ENCODE measurements at regions not wholly inside any gene's neighbourhood (a gene's known extent, or its start where the extent isn't known, plus 50 kb on each side); places are given as distances from the start of the nearest gene placed in this dataset.

GRCh38 chr2:150332383-150332782, 155.1 kb downstream of the RND3 start (continued):
- TF ChIP-seq, protein P1, sequence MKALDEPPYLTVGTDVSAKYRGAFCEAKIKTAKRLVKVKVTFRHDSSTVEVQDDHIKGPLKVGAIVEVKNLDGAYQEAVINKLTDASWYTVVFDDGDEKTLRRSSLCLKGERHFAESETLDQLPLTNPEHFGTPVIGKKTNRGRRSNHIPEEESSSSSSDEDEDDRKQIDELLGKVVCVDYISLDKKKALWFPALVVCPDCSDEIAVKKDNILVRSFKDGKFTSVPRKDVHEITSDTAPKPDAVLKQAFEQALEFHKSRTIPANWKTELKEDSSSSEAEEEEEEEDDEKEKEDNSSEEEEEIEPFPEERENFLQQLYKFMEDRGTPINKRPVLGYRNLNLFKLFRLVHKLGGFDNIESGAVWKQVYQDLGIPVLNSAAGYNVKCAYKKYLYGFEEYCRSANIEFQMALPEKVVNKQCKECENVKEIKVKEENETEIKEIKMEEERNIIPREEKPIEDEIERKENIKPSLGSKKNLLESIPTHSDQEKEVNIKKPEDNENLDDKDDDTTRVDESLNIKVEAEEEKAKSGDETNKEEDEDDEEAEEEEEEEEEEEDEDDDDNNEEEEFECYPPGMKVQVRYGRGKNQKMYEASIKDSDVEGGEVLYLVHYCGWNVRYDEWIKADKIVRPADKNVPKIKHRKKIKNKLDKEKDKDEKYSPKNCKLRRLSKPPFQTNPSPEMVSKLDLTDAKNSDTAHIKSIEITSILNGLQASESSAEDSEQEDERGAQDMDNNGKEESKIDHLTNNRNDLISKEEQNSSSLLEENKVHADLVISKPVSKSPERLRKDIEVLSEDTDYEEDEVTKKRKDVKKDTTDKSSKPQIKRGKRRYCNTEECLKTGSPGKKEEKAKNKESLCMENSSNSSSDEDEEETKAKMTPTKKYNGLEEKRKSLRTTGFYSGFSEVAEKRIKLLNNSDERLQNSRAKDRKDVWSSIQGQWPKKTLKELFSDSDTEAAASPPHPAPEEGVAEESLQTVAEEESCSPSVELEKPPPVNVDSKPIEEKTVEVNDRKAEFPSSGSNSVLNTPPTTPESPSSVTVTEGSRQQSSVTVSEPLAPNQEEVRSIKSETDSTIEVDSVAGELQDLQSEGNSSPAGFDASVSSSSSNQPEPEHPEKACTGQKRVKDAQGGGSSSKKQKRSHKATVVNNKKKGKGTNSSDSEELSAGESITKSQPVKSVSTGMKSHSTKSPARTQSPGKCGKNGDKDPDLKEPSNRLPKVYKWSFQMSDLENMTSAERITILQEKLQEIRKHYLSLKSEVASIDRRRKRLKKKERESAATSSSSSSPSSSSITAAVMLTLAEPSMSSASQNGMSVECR (CRISPR knock-in tag; IDR thresholded peaks at IDR 0.05): no peak
- TF ChIP-seq DIDO1 (tag; IDR thresholded peaks at IDR 0.05; ENCODE audit: low read depth) (no peak), SLC30A9 (CRISPR knock-in tag; IDR thresholded peaks at IDR 0.05) (no peak), ZNF444 (CRISPR knock-in tag; IDR thresholded peaks at IDR 0.05) (no peak)

- TF ChIP-seq, protein P2, sequence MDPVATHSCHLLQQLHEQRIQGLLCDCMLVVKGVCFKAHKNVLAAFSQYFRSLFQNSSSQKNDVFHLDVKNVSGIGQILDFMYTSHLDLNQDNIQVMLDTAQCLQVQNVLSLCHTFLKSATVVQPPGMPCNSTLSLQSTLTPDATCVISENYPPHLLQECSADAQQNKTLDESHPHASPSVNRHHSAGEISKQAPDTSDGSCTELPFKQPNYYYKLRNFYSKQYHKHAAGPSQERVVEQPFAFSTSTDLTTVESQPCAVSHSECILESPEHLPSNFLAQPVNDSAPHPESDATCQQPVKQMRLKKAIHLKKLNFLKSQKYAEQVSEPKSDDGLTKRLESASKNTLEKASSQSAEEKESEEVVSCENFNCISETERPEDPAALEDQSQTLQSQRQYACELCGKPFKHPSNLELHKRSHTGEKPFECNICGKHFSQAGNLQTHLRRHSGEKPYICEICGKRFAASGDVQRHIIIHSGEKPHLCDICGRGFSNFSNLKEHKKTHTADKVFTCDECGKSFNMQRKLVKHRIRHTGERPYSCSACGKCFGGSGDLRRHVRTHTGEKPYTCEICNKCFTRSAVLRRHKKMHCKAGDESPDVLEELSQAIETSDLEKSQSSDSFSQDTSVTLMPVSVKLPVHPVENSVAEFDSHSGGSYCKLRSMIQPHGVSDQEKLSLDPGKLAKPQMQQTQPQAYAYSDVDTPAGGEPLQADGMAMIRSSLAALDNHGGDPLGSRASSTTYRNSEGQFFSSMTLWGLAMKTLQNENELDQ (CRISPR knock-in tag; IDR thresholded peaks at IDR 0.05; ENCODE audit: borderline replicate concordance): no peak
- ATAC-seq: no peak
Observed at GRCh38 chr2:150327564-150328489, 159.6 kb downstream of the RND3 start.

More at GRCh38 chr2:150327564-150328489, 159.6 kb downstream of the RND3 start:
- Histone ChIP-seq H3K9me1 (ENCODE audit: control insufficient read depth, insufficient read depth, low read length) (no peaks in the 10 kb centered on the region), H3K27ac (ENCODE audit: extremely low read depth, low read depth, low read length) (no peak overlapping the region), H3K9me3 (replicated peaks; ENCODE audit: control insufficient read depth, insufficient read depth, low read depth, low read length) (no peaks in the 10 kb centered on the region), H4K20me1 (replicated peaks; ENCODE audit: control insufficient read depth, insufficient read depth, low read length) (no peaks in the 10 kb centered on the region), H3K4me2 (ENCODE audit: insufficient read depth, low read length) (no peak overlapping the region), H3K4me3 (no peak overlapping the region), H3K4me1 (replicated peaks in 1 of 2; ENCODE audit: control insufficient read depth in 2 of 2, insufficient read depth in 2 of 2, low read length in 2 of 2) (no peaks in the 10 kb centered on the region), H2AFZ (ENCODE audit: low read depth, low read length) (no peak overlapping the region), H3K79me2 (ENCODE audit: control insufficient read depth, insufficient read depth, low read length) (no peaks in the 10 kb centered on the region), H3K36me3 (ENCODE audit: control insufficient read depth, insufficient read depth, low read length) (no peaks in the 10 kb centered on the region), H3K27me3 (ENCODE audit: control insufficient read depth in 2 of 2, insufficient read depth in 2 of 2, low read length in 2 of 2) (no peaks in the 10 kb centered on the region), H3K9ac (ENCODE audit: insufficient read depth in 1 of 2, low read depth in 2 of 2, low read length in 2 of 2) (no peak overlapping the region)
- POLR2A ChIA-PET: no interaction called here
- in situ Hi-C loops (cut with MboI): no loop called here
- BruUV-seq (replicated peaks): no TSS peak
- intact Hi-C loops (cut with micrococcal nuclease): no loop called here
- FAIRE-seq (no peak), DNase-seq (ENCODE audit: extremely low read depth in 1 of 4, low spot score in 3 of 4) (no peak)
- WGBS (ENCODE audit: insufficient coverage, low coverage, missing lambda C conversion rate): 1% methylated on average over 14 of the region's 14 CpGs
- CTCF ChIA-PET (ENCODE audit: low intra/inter-chr PET ratio): no interaction called here

All from K562 (cell line).